D721Med (cell line): ENCODE measurements at regions not wholly inside any gene's neighbourhood (a gene's known extent, or its start where the extent isn't known, plus 50 kb on each side); places are given as distances from the start of the nearest gene placed in this dataset.
"Not testable (repeated sequence)": the region's sequence is repeated elsewhere in the genome, so short reads cannot be mapped to it uniquely, and the experiment has no call there.

Source experiments
- DNase-seq: peaks from one replicate; pipeline ENCODE4 v3.0.0; 2011; ENCODE audit warnings: low spot score; ENCODE audit not compliant: insufficient read length
- FAIRE-seq: peaks from 2 replicates; lab custom pipeline; 2011; peaks lifted over from hg19 to GRCh38; lab: Jason Lieb, UNC
- CTCF ChIP-seq: IDR thresholded peaks from 2 replicates; pipeline ENCODE4 v1.5.1; 2012; ENCODE audit warnings: mild to moderate bottlenecking, control low read depth; ENCODE audit not compliant: insufficient read depth; ENCODE audit errors: missing control alignments

- DNase-seq (no peak), FAIRE-seq (no peak)
- no peak for TF ChIP-seq CTCF
Measured at GRCh38 chr12:67099858-67100257, 169.3 kb upstream of the CAND1 start.

GRCh38 chr12:67103521-67103920 lies 165.6 kb upstream of the CAND1 start:
- no peak for TF ChIP-seq CTCF
- FAIRE-seq (no peak), DNase-seq (no peak)

GRCh38 chr12:67107235-67107634 lies 161.9 kb upstream of the CAND1 start:
- no peak for FAIRE-seq
- no peak for DNase-seq
- no peak for TF ChIP-seq CTCF

GRCh38 chr12:67107751-67108269 lies 161.3 kb upstream of the CAND1 start:
- FAIRE-seq (no peak), DNase-seq (no peak)
- no peak for TF ChIP-seq CTCF

- not testable (repeated sequence) for FAIRE-seq
Measured at GRCh38 chr12:67110345-67110744, 158.8 kb upstream of the CAND1 start.

GRCh38 chr12:67111182-67111581 lies 158.0 kb upstream of the CAND1 start:
- FAIRE-seq, result no peak
- DNase-seq, result no peak
- no peak for TF ChIP-seq CTCF

More at GRCh38 chr12:67110345-67110744, 158.8 kb upstream of the CAND1 start:
- DNase-seq, result not testable (repeated sequence)

- FAIRE-seq, result no peak
- no peak for TF ChIP-seq CTCF
- no peak for DNase-seq
Measured at GRCh38 chr12:67112586-67112985, 156.6 kb upstream of the CAND1 start.

GRCh38 chr12:67116134-67116533 lies 153.0 kb upstream of the CAND1 start:
- FAIRE-seq (no peak), DNase-seq (no peak)
- no peak for TF ChIP-seq CTCF
